Activated CD4-positive, alpha-beta T cell treated with anti-CD3 and anti-CD28 coated beads, Interleukin-2, amount 50 U/mL, for 48 hours (primary cell): ENCODE measurements at regions not wholly inside any gene's neighbourhood (a gene's known extent, or its start where the extent isn't known, plus 50 kb on each side); places are given as distances from the start of the nearest gene placed in this dataset.

Experiments
- DNase-seq, 2 experiments: peaks; one replicate each; pipeline ENCODE4 v3.0.0-alpha.2; 2020

- no peak for DNase-seq
These were observed 220.8 kb upstream of the TNRC6C start for GRCh38 chr17:77737442-77738265.

DNA sequence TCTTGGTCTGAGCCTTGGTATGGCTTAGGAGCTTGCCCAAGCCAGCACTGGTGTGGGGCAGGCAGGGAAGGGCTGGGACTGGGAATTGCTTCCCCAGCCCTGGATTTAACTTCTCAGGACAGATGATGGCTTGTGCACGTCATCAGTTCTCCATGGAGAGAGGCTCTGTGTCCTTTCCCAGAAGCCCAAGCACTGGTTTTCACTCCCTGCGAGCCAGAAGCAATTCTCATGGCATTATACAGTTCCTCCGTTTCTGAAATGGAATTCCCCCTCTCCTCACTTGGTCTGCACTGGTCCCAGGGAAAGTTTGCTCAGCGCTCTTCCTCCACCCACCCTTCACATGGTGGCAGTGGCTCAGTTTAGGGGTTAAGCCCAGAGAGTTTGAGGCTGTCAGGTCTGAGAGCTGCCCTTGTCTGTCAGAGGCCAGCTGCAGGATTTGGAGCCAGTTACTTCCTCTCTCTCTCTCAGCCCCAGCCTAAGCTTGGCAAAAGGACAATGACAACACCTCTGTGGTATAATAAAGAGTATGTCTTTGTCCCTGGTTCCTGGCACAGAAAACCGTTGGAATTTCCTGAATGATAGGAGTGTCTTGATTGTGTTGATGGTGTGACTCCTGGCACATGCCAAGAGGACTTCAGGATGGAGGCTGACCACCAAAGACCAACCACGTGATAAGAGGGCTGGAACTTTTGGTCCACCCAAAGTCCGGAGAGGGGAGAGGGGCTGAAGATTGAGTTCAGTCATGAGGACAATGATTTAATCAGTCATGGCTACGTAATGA, 219.6 kb upstream of the TNRC6C start:
- DNase-seq = no peak

DNA sequence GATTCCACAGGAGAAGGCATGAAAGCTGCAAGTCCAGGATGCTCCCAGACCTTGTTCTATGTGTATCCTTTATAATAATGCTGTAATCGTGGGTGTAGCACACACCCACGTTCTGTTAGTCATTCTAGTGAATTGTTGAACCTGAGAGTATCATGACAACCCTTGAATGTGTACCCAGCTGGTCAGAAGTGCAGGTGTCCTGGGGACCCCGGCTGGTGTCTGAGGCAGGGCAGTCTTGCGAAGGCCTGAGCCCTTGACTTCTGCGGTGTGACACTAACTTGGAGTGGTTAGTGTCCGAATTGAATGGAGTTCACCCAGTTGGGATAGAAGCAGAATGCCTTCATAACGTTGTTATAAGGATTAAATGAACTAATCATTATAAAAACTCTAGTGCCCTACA, 218.0 kb upstream of the TNRC6C start:
- no peak for DNase-seq

DNA sequence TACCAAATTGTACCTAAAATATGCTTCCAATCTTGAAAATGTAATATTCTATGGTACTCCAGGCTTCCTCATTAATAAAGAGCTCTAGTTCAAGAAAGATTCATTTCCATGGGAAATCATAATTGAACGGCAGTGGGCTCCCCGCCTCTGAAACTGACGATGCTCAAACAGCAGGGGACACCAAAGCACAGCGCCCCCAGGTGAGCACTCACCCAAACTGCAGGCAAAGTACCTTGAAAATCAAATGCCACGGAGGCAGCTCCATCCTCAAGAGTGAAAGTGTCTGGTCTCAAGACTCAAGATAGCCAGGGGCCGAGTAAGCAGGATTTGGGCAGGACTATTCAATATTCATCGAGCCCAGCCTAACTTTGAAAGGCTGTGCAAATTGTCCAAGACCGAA, 217.4 kb upstream of the TNRC6C start:
- peak; percentile 50 to 61 for DNase-seq

- DNase-seq = no peak
These were observed 215.9 kb upstream of the TNRC6C start for GRCh38 chr17:77742579-77742978.

- no peak for DNase-seq
These were observed 214.2 kb upstream of the TNRC6C start for GRCh38 chr17:77744066-77744988.

GRCh38 chr17:77745702-77746101, 212.8 kb upstream of the TNRC6C start:
- no peak for DNase-seq

DNA sequence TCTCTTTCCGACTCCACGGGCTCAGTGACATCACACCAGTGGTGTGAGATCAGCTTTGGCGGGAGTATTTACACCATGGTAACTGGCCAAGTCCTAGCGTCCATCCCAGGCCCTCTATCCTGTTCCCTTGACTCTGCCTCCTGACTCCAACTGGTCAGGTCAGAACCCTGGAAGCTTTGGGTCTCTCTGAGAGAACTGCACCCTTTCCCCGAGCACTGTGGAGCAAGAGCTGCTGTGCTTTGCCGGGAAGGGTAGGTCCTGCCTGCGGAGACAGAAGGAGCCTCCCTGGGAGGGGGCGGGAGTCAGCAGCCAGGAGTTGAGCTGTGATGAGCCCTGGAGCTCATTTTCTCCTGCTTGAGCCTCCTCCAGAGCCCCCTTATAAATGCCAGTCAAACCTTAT, 212.1 kb upstream of the TNRC6C start:
- DNase-seq = no peak

DNA sequence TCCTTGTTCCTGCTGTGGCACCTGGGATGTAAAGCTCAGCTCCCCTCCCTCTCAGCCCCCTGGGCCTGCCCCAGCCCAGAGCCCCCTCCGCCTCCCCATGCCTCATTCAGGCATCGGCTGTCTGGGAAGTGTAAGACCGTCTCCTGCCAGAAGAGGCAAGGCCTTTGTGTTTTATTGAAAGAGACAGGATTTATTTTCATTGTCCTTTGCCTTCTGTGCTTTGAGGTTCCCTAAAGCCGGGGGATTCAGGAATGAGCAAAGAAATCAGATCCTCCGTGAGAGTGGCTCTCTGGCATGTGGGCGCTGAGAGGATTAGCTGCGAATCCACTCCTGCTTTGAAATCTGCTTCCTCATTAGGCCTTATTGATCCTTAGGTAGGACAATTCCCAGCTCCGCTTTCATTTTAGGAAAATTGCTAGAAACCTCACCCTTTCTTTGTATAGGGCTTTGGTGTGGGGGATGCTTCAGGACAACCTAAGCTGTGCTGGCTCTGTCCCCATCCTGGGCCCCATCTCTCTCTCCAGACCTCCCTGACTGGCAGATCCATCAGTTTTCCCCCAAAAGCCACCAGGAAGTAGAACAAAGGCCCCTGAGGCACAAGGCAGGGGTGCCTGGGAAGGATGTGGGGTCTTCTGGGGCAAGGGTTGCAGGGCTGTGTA, 211.5 kb upstream of the TNRC6C start:
- no peak for DNase-seq

DNA sequence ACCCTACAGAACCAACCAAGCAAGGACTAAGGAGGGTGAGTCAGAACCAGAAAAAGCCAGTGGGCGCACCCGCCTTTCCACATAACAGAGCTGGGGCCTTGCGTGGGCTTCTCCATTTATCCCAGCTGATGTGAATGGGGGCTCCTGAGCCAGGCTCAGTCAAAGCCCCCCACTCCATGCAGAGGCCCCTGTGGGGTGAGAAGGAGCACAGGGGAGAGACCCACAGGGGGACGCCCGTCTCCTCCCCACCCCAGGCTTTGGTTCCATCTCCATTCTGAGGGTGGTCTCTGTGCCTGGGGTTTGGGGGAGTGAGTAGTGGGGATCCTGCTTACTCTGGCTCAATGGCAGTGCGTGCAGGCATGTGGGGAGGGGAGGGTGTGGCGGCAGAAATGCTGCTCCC, 210.1 kb upstream of the TNRC6C start:
- DNase-seq = no peak

- no peak for DNase-seq
These were observed 209.2 kb upstream of the TNRC6C start for GRCh38 chr17:77749321-77749751.

DNA sequence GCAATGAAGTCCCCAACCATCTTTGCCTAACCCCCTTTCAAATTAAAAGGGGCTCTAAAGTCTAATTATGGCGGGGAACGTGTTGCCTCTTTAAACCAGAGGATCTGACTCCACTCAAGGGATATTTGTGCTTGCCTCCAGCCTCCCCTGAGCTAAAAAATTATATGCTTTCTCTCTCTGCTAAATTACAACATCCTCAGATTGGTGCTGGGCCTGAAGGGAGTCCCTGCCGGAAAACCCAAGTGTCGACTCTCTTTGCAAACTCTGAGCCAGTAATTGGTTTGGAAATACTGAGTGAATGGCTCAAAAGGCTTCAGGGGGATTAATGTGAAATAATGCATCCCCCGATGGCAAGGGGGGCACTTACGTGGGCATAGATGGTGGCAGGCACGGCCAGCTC, 208.5 kb upstream of the TNRC6C start:
- no peak for DNase-seq

DNA sequence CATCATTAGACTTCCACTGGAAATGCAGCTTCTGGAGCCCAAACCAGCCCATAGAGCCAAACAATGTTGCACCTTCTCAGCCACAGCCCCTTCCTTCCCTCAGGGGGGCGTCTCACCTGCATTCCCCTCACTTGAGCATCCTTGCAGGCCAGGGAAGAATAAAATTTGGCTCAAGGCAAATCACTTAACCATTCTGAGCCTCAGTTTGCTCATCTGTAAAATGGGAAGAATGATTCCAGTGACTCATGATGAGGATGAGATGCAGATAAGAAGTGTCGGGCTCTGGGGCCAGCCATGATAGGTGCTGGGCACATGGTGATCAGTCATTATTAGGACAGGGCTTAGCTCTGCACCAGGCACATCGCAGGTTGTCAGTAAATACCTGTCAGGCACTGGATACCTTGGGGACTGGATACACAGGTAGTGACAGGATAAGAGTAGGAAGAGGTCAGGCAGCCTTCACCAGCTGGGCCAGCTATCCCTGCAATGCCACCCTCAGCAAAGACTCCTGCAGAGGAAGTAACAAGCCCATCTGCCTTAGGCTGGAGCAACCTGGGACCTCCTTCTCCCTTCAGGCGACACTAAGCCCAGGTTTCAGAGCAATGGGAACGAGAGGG, 208.0 kb upstream of the TNRC6C start:
- no peak for DNase-seq

DNA sequence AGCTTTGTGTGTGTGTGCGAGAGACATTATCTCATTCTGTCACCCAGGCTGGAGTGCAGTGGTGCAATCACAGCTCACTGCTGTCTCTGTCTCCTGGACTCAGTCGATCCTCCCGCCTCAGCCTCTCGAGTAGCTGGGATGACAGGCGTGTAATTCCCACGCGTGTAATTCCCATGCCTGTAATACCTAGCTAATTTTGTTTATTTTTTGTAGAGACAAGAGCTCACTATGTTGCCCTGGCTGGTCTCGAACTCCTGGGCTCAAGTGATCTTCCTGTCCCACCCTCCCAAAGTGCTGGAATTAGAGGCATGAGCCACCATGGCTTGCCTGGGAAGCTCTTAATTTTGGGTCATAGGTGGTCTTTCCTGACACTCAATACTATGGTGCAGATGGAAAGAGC, 205.3 kb upstream of the TNRC6C start:
- DNase-seq = no peak

DNA sequence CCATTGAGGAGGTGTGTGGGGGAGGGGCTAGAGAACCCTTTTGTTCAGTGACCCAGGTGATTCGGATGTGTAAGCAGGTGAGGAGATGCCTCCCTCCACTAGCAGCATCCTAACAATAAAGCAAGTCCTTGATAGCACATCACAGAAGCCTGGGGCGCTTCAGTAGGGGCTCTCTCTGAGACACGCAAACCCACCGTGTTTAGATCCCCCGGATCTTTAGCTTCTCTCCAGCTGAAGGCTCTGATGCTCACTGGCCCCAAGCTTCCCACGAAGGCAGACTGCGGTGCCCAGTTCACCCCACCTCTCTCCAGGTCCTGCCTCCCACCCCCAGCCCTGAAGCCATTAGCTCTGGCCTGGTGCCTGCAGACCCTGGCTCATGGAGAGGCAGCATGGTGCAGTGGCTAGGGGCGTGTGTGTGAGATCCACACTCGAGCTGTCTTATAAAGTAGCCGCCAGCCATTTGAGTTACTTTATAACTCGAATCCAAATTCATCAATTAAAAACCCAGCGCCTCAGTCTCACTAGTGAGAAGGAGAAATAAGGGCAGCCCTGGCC, 204.7 kb upstream of the TNRC6C start:
- no peak for DNase-seq

- DNase-seq = no peak
These were observed 203.5 kb upstream of the TNRC6C start for GRCh38 chr17:77754956-77755355.

DNA sequence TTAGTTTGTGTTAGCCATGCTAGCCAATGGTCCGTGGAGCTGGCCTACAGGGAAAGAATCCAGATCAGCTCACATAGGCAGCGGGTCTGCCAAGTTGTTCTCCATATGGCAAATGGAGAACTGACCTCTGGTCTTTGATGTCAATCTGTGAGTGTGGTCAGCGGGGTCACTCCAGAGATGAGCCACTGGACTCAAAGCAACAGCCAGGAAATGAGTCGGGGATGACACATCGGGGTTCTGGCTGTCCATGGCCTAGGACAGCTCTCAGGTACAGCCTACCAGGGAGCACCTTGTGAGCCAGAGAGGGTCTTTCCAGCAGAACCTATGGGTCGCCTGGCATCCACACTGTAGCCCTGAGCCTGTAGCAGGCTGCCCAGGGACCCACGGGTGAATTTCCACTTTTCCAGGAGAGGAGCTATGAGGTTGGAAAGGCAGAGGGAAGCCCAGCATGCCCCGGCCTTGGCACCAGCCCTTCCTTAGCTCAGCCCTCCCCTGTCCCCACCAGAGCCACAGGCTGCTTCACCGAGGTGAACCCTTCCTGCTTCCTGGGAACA, 203.0 kb upstream of the TNRC6C start:
- DNase-seq = no peak

DNA sequence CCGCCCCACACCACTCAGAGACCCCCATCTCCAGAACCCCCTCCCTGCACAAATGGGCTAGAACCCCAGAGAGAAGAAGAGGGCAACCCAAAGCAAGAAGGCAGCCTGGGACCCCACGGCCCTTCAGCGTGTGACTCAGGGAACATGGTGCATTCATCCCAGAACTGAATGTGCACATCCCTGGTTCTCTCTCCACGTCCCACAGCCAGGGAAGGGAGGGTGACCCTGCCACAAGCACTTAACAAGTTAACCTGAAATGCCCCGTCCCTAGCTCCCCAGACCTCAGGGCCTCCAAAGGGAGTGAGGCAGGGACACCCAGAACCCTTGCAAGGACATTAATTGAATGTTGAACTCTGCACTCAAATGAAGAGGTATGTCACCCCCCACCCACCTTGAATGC, 202.5 kb upstream of the TNRC6C start:
- no peak for DNase-seq

DNA sequence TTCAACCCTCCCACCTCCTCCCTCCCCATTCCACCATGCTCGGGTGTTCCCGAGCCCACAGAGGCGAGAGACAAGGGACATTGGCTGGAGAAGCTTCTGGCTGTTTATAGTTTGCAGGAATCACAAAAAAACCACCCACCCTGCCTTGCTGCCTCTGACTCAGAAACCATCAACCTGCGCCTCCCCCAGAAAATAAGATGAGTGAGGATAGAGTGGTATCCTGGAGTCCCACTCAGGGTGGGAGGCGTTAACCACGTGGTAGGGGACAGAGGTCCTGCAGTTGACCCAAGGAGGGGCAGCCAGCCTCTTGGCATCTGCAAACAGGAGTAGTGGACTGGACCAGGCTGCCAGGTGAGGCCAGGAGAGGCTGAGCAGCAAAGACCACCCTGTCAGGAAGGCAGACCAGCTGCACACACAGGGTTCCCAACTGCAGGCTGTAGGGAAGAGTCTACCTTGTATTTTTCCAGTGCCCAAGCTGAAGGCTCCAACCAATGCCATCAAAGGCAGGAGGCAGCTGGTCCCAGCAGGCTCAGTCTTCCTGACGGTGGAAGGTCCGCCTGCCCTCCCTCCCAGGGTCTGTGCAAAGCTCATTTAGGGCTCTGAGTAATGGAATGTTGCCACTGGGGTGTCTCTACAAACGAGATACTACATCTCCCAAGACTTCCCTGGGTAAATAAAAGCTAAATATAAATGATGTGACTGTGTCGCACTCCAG, 201.5 kb upstream of the TNRC6C start:
- no peak for DNase-seq

GRCh38 chr17:77757561-77757898, 201.0 kb upstream of the TNRC6C start:
- no peak for DNase-seq

GRCh38 chr17:77763023-77763422, 195.5 kb upstream of the TNRC6C start:
- no peak for DNase-seq
